HG03039 (cell line): ENCODE measurements at regions not wholly inside any gene's neighbourhood (a gene's known extent, or its start where the extent isn't known, plus 50 kb on each side); places are given as distances from the start of the nearest gene placed in this dataset.

Source experiments
- ATAC-seq: cut with Tn5 transposase; IDR thresholded peaks from one replicate; pipeline ENCODE4 v1.9.1; 2021; ENCODE audit warnings: mild to moderate bottlenecking, moderate library complexity; ENCODE audit not compliant: unreplicated experiment

GRCh38 chr2:150319085-150319484, 168.4 kb downstream of the RND3 start:
- no peak for ATAC-seq

DNA sequence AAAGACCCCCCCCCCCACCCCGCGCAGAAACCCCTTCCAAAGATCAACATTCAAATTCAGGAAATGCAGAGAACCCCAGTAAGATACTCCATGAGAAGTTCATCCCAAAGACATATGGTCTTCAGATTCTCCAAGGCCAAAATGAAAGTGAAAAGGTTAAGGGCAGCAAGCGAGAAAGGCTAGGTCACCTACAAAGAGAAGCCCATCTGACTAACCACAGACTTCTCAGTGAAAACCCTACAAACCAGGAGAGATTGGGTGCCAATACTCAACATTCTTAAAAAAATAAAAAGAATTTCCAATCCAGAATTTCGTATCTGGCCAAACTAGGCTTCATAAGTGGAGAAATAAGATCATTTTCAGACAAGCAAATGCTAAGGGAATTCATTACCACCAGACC, 175.2 kb downstream of the RND3 start:
- ATAC-seq = no peak

DNA sequence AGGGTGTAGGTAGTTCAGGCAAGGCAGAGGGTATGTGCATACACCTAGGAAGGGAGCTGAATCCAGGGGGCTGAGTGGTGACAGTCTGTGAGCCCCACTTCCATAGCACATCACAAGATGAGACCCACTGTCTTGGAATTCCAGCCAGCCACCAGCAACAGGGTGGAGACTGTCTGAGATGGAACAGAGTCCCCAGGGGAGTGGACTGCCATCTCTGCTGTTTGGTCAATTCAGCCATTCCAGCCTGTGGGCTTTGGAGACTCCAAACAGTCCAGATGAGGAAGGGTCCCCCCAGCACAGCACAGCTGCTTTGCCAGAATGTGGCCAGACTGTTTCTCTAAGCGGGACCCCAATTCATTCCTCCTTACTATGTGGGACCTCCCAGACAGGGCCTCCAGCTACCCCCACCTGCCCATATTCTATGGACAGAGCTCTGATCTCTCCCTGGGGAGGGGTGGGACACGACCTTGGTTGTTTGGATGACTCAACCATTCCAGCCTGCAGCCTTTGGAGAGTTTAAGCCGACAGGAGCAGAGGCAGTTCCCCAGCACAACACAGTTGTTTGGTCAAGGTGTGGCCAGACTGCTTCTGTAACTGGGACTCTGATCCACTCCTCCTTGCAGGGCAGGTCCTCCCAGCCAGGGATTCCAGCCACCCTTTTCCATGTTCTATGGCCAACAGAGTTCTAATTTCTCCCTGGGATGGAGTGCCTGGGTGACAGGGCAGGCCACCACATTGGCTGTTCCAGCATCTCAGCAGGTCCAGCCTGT, 178.0 kb downstream of the RND3 start:
- ATAC-seq = no peak

GRCh38 chr2:150307258-150307657, 180.2 kb downstream of the RND3 start:
- ATAC-seq = no peak

- ATAC-seq = no peak
These were observed 184.2 kb downstream of the RND3 start for GRCh38 chr2:150303281-150303680.

DNA sequence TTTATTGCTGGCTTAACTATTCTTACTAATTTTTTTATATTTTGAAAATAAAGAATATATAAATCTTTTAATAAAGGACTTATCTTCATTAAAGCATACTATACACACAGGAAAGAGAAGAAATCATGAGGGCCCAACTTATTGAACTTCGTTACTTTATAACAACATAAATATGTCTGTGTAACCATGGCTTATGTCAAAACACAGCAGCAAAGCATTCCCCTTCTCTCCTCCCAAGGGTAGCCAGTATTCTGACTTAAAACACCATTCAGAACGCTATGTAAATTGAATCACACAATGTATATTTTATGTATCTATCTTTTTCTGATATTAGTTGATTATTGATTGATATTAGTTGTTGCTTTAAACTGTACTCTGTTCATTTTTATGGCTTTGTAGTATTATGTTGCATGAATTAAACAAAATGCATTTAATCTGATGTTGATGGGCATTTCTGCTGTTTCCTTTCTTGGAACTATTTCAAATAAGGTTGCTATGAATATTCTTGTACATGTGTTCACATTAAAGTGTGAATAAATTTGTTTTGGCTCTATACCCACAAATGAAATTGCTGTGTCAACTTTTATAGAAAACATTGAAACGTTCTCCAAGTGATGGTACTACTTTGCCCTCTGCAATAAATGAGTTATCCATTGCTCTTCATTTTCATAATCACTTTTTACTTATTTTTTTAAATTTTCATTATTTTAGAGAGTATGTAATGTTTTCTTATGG, 188.7 kb downstream of the RND3 start:
- ATAC-seq = no peak

GRCh38 chr2:150296770-150297546, 190.5 kb downstream of the RND3 start:
- ATAC-seq = no peak

DNA sequence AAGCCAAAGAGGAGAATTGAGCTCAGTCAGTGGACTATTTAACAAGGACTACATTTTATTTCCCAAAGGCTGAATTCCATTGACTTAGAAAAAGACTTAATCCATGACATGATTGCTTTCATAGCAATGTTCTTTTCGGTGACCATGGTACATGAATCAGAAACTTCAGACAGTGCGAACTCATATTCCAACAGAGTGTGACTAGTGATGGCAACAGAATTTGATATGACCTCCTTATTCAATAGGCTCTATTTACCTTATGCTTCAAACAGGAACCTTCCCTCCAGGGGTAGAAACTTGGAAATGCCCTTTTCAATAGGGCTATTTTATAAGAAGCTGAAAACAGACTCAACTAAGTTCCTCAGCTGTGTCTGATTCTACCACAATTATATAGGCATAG, 191.9 kb downstream of the RND3 start:
- no peak for ATAC-seq

DNA sequence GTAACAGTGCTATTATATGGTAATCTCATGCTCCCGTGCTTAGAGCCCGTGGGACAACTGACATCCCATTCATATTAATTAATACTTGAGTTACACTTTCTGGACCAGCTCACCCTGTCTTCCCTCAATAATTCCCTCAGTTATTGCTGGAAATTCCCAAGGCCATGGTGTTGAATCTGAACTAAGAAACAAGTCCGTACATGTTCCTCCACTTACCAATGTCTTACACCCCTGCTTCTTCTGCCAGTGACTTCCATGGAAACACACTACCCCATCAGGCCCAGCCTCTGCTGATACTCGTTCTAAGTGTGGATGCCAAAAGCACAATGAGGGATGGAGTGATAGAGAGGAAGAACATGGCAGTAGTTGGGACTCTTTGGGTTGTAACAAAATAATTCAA, 193.7 kb downstream of the RND3 start:
- no peak for ATAC-seq

DNA sequence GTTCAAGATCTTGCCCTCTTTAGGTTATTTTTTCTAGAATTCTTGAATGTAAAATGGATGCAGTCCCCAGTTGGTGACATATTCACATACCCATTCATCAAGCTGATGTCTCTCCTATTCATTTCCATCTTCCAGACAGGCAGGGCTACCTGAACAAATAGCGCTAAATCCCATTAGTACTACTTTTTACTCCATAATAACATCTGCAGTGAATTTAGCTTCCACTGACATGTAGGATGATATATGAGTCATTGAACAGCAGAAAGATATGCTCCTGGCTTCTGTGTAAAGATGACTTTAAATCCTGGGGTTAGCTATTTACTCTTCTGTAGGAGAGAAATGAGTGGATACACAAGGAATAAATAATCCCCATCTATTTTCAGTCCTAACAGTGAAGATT, 194.7 kb downstream of the RND3 start:
- ATAC-seq = no peak

DNA sequence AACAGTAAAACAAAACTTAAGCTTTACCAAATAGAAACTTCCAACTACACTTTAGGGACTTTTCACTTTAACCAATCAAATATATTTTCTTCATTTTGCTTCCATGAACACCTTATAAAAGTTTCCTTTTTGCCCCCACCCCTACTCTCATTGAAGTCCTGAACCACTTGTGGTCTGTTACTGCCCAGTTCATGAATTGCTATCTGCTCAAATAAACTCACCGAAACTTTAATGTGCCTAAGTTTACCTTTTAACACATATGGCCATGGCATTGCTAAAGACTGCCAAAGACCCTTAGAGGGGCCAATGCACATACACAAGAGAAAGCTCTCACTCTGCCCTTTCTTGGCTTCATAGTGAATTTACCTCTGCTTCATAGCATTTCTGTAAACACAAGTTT, 195.3 kb downstream of the RND3 start:
- no peak for ATAC-seq

GRCh38 chr2:150286730-150287362, 200.6 kb downstream of the RND3 start:
- ATAC-seq = no peak

DNA sequence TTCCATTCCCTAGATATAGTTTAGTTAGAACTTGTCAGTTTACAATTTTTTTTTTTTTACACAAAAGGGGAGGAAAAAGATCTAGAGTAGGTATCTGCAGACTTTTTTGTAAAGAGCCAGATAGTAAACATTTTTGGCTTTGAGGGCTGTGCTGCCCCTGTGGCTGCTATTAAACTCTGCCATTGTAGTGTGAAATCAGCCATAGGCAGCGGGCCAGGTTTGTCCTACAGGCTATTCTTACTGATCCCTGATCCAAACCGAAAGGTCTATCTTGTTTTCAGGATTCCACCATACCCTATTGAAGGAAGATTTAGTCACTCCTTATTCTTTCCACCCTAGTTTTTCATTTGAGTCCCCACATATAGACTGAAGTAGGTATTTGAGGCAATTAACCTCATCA, 203.4 kb downstream of the RND3 start:
- ATAC-seq = no peak

DNA sequence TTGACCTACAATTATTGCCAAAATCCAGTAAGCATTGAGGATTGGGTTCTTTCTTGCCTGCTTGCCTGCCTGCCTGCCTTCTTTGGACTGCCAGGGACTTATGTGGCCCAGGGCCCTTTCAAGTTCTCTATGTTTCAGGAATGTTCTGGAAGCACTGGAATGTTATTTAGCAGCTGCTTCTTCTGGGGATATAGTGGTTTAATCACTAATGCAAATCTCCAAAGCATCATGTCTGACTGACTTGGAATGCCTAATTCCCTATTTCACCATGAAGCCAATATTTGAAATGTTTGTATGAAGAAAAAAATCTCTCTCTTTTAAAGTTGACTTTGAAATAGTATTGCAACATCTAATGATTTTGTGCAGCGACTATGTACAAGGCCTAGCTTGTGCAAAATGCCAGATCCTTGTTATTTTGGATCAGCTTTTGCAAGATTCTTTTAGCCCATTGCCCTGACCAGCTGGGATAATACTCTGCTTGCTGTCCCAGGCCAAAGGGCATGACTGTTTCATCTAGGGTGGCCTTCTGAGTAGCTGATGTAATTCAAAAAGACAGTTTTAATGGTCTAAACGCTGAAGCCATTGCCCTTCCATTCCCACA, 204.6 kb downstream of the RND3 start:
- ATAC-seq = no peak

- ATAC-seq = no peak
These were observed 205.1 kb downstream of the RND3 start for GRCh38 chr2:150282357-150282756.

- ATAC-seq = no peak
These were observed 207.2 kb downstream of the RND3 start for GRCh38 chr2:150280231-150280630.

DNA sequence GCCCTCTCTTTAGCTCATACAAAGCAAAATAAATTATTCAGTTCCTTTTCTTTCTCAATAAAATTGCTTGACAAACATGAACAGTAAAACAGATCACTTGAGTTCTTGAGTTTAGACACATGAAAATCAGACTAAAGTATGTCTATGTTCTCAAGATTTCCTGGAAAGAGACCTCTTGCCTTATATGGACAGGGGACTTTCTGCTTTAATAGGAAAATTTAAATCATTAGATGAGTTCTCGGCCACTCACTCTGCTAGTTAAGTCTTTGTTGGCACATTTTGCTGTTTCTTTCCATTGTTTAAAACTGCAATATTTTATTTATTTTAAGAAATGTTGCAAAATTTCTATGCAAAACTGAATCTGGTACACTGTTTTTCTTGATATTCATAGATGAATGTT, 207.8 kb downstream of the RND3 start:
- ATAC-seq = no peak

DNA sequence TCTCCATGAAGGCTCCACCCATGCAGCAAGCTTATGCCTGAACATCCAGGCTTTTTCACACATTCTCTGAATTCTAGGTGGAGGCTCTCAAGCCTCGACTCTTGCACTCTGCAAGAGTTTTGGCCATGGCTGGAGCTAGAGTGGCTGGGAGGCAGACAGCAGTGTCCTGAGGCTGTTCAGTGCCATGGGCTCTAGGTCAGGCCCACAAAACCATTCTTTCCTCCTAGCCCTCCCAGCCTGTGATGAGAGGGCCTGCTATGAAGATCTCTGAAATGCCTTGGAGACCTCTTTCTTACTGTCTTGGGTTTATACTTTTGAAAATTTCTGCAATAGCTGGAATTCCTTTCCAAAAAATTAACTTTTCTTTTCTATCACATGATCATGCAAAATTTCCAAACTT, 210.7 kb downstream of the RND3 start:
- ATAC-seq = no peak

DNA sequence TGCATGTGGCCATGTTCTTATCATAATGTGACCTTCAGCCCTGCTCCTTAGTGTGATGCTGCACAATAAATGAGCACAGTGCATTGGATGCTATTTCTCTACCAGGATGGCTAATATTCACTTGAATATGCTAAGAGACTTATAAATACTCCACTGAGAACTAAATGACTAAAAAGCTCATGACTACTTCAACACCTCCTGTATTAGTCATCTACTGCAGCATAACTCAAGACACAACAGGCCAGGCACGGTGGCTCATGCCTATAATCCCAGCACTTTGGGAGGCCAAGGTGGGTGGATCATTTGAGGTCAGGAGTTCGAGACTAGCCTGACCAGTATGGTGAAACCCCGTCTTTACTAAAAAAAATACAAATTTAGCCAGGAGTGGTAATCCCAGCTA, 213.4 kb downstream of the RND3 start:
- no peak for ATAC-seq

DNA sequence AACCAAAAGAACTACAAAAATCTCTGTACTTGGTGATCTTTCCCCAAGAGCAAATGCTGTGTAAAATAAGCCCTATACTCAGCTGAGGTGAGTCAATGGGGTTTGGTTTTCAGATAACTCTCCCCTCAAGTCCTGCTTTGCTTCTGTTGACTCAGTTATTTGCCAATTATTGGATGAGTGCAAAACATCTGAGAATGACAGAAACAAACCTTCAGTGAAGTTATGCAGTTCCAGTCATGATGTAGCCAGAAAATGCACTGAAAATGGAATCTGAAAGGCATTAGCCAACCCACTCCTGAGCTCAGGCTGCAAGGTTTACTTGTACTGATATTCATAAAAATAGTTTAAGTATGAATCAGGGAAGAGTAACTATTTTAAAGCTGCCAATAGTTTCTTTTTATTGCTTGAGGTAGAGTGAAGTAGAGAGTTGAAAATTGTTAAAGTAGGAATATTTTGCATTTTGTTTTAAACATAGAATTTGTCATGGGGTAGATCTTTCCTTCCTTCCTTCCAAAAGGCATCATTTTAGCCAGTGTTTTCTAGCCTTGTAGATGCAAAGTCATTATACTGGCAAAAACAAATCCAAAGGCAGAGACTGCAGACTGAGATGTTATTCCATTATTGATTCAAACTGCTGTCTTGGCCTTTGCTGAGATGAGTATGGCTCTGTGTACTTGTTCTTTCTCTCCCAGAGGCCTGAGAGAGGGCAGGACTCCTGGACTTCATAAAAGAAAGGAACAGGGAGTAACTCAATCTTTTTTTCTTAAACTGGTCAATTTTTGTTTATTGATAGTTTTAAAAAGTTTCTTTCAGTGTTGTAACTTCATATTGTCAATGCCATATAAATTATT, 215.3 kb downstream of the RND3 start:
- no peak for ATAC-seq
